Neutrophil (primary cell): ENCODE measurements at regions not wholly inside any gene's neighbourhood (a gene's known extent, or its start where the extent isn't known, plus 50 kb on each side); places are given as distances from the start of the nearest gene placed in this dataset.

Source experiments
- H3K27ac ChIP-seq: fragments of 200-600 bp; sonication (generic); 2 replicates; pipeline ENCODE4 v1.5.1; 2016; ENCODE audit warnings: mild to moderate bottlenecking, moderate library complexity
- H3K27me3 ChIP-seq: fragments of 200-600 bp; sonication (generic); 2 replicates; pipeline ENCODE4 v1.6.0; 2016; ENCODE audit warnings: mild to moderate bottlenecking
- H3K36me3 ChIP-seq: fragments of 200-600 bp; sonication (generic); 2 replicates; pipeline ENCODE4 v1.5.1; 2017
- H3K4me1 ChIP-seq, 2 experiments: fragments of 200-600 bp in 1 of 2; sonication (generic) in 1 of 2; 1 replicate in 1 of 2; 2 replicates in 1 of 2; pipeline versions ENCODE4 v1.5.1 to v1.6.1; 2013 to 2016; ENCODE audit warnings: low read depth in 1 of 2, low read length in 1 of 2, mild to moderate bottlenecking in 1 of 2, moderate library complexity in 1 of 2; ENCODE audit not compliant: control insufficient read depth in 1 of 2, insufficient read depth in 1 of 2
- H3K4me3 ChIP-seq, 2 experiments: fragments of 200-600 bp in 1 of 2; sonication (generic) in 1 of 2; 1 replicate in 1 of 2; 2 replicates in 1 of 2; pipeline ENCODE4 v1.5.1; 2013 to 2016; ENCODE audit warnings: low read depth in 1 of 2, low read length in 1 of 2, mild to moderate bottlenecking in 1 of 2, moderate library complexity in 1 of 2
- H3K9me3 ChIP-seq: fragments of 200-600 bp; sonication (generic); 2 replicates; pipeline ENCODE4 v1.5.1; 2016
- TF ChIP-seq, protein P1 (sequence below): fragments of 200-600 bp; sonication (generic); IDR thresholded peaks from 2 replicates; pipeline ENCODE4 v1.5.1; 2016; ENCODE audit warnings: antibody characterized with exemption

DNA sequence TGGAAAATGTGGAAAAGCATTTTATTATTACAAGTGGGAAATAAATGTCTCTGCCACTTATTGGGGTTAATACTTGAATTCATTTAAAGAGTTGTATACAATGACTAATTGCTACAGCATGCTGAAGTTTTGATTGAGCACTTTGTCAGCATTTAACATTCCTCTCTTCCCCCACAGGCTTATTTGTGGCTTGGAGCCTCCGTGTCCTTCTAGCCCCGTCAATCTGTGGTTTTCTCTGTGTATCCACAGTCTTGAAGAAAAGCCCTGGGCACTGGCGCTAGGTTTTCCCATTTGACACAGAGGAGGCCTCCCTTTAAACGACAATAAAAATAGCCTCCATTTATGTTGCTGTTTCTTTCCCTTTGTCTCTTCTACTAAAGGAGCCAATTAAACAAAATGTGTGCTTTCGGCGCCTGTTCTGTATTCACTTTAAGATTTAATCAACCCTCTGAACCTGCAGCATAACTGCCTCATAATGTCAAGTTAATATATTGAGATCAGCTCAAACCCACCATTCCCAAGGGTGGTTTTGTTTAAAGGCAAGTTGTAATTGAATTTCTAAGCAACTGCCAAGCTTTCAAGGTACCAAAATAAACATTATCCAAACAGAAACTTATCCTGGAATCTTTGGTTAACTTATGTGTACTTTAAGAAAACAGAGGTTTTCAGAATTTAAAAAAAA is 92.9 kb upstream of the ADRA1D start:
- Histone ChIP-seq H3K4me1 (no peaks in the 10 kb centered on the region), H3K27me3 (peaks cover 19% of the 10 kb centered on the region), H3K27ac (no peak overlapping the region), H3K9me3 (no peaks in the 10 kb centered on the region), H3K36me3 (no peaks in the 10 kb centered on the region), H3K4me3 (no peak overlapping the region)
- TF ChIP-seq, protein P1, sequence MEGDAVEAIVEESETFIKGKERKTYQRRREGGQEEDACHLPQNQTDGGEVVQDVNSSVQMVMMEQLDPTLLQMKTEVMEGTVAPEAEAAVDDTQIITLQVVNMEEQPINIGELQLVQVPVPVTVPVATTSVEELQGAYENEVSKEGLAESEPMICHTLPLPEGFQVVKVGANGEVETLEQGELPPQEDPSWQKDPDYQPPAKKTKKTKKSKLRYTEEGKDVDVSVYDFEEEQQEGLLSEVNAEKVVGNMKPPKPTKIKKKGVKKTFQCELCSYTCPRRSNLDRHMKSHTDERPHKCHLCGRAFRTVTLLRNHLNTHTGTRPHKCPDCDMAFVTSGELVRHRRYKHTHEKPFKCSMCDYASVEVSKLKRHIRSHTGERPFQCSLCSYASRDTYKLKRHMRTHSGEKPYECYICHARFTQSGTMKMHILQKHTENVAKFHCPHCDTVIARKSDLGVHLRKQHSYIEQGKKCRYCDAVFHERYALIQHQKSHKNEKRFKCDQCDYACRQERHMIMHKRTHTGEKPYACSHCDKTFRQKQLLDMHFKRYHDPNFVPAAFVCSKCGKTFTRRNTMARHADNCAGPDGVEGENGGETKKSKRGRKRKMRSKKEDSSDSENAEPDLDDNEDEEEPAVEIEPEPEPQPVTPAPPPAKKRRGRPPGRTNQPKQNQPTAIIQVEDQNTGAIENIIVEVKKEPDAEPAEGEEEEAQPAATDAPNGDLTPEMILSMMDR = no peak

DNA sequence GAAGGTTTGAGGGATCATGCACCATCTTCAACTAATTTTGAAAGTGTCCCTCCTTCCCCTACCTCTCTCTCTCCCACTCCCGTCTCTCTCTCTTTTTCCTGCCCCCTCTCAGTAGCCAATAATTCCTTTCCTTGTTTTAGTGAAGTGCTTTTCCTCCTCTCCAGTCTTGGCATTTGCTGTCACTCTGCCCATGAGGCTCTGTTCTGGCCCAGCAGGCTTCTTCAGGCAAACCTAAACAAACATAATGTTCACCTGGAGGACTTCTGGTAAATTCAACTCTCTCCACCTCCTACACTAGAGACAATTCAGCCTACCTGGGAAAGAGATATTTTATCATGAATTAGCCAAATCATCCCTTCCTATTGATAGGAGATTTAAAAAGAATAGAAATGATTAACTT is 86.6 kb upstream of the ADRA1D start:
- H3K4me1 ChIP-seq = no peaks in the 10 kb centered on the region
- H3K9me3 ChIP-seq = no peaks in the 10 kb centered on the region
- H3K4me3 ChIP-seq = no peak overlapping the region
- H3K27me3 ChIP-seq = no peaks in the 10 kb centered on the region
- TF ChIP-seq, protein P1 = no peak
- H3K27ac ChIP-seq = no peak overlapping the region
- no peaks in the 10 kb centered on the region for H3K36me3 ChIP-seq

DNA sequence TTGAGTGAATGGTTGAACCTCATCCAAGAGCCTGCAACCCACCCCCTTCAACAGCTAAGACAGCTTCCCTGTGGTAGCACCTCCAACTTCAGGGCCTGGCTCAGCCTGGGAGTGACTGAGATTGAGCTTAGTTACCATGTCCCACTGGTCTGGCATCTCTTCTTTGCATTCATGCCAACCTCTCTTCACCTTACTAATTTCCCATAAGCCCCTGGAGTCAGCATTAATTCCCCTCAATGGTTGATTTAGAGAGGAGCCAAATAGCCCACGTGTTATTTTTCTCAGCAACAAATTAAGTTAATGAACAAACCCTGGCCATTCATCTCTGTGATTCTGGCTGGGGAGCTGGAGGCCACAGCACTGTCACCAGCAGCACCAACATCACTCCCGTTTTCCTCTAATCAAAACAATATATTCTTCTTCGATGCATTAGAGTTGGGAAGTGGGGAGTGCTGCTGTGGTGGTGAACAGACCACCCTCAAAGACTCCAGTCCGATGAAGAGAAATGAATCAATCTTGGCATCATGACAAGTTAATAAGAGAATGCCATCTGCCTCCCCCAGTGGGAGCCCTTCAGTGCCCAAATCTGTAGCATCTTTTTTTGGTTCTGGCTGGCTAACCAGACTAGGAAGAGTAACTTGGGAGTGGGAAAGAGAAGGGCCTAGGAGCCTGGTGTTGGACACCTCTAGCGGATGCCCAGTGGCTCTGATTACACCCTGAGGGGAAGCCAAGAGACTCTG is 83.2 kb upstream of the ADRA1D start:
- Histone ChIP-seq H3K4me1 (no peaks in the 10 kb centered on the region), H3K27me3 (no peaks in the 10 kb centered on the region), H3K36me3 (no peaks in the 10 kb centered on the region), H3K9me3 (no peaks in the 10 kb centered on the region), H3K27ac (no peak overlapping the region), H3K4me3 (no peak overlapping the region)
- TF ChIP-seq, protein P1 = no peak

DNA sequence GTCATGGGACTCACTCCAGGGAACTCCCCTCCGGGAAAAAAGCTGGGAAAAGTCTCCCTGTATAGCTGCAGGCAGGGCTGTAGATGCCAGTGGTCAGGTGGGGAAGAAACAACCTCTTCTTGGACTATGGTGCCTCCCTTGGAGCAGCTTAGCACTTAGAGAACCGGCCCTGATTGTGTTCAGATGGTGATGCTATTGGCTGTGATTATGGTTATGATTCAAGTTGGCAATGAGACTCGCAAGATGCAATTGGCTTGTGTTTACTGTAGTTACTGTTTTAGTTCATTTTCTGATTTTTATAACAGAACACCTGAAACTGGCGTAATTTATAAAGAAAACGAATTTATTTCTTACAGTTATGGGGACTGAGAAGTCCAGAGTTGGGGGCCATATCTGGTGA is 80.9 kb upstream of the ADRA1D start:
- H3K36me3 ChIP-seq = no peaks in the 10 kb centered on the region
- no peaks in the 10 kb centered on the region for H3K9me3 ChIP-seq
- no peak overlapping the region for H3K4me3 ChIP-seq
- TF ChIP-seq, protein P1 = no peak
- no peak overlapping the region for H3K27ac ChIP-seq
- H3K4me1 ChIP-seq = no peaks in the 10 kb centered on the region
- no peaks in the 10 kb centered on the region for H3K27me3 ChIP-seq

DNA sequence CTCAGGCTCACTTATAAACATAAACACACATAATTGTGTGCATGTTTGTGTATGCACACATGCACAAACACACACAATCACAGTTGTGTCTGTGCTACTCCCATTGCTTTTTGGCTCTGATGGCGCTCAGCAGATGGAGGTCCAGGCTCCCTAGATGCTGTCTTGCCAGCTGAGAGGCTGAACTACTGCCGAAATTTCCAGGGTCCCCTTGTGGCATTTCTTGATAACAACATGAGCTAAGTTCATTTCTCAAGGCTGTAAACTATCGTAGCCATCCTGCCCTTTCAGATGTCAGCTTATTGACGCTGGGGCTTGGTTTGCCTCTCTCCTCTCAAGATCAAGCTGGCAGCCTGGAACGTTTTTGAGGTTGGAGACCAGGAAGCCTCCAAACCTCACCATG is 80.1 kb upstream of the ADRA1D start:
- Histone ChIP-seq H3K36me3 (no peaks in the 10 kb centered on the region), H3K9me3 (no peaks in the 10 kb centered on the region), H3K27ac (no peak overlapping the region), H3K4me1 (no peaks in the 10 kb centered on the region), H3K27me3 (no peaks in the 10 kb centered on the region), H3K4me3 (no peak overlapping the region)
- TF ChIP-seq, protein P1 = no peak
